Ureter (tissue), 1 donor: ENCODE measurements at regions not wholly inside any gene's neighbourhood (a gene's known extent, or its start where the extent isn't known, plus 50 kb on each side); places are given as distances from the start of the nearest gene placed in this dataset.

ENCODE experiments used
- DNase-seq: peaks from one replicate; pipeline ENCODE4 v3.0.0-alpha.2; 2020; ENCODE audit warnings: low spot score
- donor health status: DM: yes; HTN: yes; CAD: no.

GRCh38 chr12:94783862-94784261 lies 133.5 kb upstream of the TMCC3 start:
- no peak for DNase-seq

GRCh38 chr12:94783343-94783742 lies 133.0 kb upstream of the TMCC3 start:
- no peak for DNase-seq

DNA sequence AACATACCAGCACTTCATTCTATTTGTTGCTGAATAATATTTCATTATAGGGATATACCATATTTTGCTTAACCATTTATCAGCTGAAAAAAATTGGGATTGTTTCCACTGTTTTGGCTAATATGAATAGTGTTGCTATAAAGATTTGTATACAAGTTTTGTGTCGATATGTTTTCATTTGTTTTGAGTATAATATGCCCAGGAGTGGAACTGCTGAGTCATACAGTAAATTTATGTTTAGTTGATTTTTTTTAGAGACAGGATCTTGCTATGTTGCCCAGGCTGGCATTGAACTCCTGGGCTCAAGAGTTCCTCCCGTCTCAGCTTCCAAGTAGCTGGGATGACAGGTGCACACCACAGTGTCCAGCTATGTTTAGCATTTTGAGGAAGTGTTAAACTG lies 131.5 kb upstream of the TMCC3 start:
- DNase-seq: no peak

DNA sequence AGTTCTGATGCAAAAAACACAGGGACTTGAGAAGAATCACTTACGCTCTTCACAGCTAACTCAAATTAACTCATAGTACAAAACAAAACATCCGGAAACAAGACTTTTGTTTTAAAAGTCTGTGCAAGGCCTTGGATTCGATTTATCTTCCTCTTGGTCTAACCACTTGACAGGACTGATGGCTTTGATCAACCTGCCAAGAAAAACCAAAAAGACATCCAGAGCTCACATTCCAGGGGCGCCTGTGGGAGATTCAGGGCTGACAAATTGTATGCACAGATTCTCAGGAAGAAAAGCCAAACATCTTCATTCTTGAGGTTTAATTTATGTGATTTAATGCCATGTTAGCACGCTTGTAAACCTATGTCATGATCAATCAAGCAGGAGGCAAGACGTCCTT lies 129.1 kb upstream of the TMCC3 start:
- no peak for DNase-seq

GRCh38 chr12:94777936-94778335 lies 127.6 kb upstream of the TMCC3 start:
- no peak for DNase-seq

DNA sequence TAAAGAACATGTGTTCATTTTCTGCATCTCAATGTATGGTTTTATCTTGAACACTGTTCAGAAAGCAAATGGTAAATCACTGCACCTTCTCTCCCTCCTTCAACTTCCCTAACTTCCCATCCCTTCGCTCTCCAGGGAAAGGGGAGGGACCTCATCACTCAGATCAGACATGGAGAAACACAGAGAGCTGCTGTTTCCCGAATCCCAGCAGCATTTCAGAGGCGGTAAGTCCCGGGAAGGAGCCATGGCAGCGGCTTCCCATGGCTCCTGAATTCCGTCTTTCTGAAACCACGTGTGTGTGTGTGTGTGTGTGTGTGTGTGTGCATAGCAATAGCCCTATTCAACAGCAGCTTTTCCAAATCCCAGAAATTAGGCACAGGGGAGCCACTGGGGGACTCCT lies 125.4 kb upstream of the TMCC3 start:
- no peak for DNase-seq

DNA sequence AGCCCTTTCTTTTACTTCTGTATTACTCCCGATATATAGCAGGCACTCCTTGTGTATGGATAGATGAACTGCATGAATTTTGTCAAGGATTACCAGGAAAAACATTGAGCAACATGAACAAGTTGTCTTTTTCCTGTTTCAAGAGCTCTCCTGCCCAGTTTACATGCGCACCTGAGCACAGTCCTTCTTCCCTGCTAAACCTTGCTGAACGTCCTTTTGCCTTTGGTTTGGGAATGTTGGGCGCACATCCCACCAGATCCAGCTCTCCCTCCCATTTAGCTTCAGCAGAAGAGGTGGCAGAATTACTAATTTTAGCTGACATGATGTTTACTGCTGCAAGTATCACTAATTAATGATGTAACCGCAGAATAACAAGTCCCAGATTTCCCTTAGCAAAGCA lies 121.4 kb upstream of the TMCC3 start:
- DNase-seq: no peak

DNA sequence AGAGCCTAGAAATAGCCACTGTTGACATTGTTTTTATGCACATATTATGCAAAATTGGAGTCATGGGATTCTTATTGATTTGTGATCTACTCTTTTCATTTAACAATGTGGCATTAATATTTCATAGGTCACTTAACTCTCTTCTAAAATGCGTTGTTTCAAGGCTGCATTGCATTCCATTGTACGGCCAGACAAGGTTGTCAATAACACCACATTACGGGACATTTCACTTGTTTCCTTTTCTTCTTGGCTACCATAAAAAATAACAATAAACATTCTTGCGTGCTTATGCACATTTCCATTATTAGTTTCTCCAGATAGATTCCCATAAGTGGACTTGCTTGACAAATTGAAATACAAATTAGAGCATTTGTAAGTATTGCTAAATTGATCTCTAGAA lies 120.8 kb upstream of the TMCC3 start:
- no peak for DNase-seq

GRCh38 chr12:94770791-94771190 lies 120.4 kb upstream of the TMCC3 start:
- DNase-seq: no peak

DNA sequence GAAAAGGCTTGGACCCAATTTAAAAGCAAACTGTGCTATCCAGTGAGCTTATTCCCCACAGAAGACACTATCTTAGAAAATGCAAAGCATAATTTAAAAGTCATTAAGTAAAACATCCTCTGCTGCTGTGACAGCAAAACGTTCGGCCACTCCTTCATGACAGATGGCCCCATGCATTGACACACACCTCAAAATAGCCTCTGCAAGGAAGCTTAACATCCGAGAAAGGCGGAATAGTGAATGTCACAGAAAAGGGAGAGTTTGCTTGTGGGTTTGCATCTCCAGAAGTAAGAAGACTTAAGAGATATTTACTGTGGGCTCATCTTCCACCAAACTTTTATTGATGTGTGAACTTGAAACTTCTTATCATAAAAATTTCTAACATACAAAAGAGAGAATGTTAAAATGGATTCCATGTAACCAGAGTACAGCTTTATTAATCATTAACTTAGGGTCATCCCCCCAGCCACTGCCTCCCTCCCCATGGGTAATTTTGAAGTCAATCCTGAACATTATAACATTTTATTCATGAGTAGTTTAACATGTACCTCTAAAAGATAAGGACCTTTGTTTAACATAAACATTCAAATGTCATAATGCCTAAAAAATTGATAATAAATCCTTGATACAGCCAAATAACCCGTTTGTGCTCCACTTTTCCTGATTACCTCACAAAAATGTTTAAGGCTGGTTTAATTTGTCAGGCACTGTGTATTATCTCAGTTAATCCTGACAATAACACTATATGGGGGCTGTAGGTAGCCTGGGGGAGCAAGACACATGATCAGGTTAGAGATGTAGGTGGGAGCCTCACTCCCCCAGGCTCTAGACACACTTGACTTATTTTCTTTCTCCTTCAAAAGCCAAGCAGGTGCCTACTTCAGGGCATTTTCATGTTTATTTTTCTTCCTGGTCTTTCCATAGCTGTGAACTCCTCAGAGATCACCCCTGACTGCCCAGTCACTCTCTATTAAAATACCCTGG lies 119.7 kb upstream of the TMCC3 start:
- no peak for DNase-seq

GRCh38 chr12:94769047-94769420 lies 118.7 kb upstream of the TMCC3 start:
- no peak for DNase-seq

DNA sequence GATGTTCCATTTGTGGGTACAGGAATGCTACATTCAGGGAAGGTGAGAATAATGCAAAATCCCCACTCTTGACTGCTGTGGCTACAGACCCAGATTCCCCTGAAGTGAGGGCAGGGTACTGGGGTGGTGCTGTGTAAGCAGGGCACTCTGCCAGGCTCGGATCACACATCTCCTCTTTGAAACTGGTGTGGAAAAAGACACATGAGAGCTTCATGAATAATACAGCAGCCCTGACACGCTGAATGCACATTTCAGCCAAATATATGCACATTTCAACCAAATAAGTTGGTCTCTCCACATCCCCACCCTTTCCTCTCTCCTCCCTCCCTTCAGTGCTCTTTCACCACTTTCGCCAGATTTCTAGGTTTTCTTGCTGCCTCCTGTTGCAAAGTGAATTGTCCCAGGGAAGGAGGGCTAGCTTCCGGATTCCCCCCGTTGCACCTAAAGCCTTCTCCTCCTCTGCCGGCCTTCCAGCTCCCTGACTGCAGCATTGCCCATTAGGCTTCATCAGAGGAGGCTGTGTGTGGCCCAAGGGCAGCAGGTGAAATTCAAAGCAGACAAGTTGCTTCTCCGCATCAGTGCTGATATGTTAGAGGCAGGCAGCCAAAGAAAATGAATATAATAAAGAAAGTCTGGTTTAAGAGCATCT lies 118.2 kb upstream of the TMCC3 start:
- DNase-seq: no peak

- no peak for DNase-seq
Observed at GRCh38 chr12:94767956-94768355, 117.6 kb upstream of the TMCC3 start.

DNA sequence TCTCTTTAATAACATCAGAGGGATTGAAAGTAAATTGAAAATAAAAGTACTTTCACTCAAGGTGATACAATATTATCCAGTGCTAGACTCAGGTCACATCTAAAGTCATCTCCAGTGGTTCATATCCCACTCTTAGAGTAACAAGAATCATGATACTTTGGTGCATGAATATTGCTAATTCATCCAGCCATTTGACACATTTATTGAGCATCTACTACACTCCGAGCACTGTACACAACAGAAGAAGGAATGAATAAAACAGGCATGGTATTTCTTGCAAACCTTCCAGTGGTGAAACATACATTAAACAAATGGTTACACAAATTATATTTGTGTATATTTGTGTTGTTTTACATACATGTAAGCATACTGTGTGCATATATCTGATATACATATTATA lies 116.0 kb upstream of the TMCC3 start:
- DNase-seq: no peak

GRCh38 chr12:94763462-94763861 lies 113.1 kb upstream of the TMCC3 start:
- no peak for DNase-seq

DNA sequence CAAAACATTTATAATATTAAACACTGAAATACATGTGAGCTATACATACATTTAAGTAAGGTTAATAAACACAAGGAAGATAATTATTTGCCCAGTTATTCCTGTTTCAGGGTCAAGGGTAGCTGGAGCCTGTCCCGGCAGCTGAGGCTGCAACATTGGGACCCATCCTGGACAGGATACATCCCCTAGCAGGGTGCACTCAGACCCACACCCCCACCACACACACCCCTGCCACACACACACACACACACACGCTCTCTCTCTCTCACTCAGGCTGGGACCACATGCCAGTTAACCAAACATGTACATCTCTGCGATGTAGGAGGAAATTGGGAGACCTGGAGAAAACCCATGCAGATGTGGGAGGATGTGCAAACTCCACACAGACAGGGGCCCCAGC lies 112.6 kb upstream of the TMCC3 start:
- no peak for DNase-seq

DNA sequence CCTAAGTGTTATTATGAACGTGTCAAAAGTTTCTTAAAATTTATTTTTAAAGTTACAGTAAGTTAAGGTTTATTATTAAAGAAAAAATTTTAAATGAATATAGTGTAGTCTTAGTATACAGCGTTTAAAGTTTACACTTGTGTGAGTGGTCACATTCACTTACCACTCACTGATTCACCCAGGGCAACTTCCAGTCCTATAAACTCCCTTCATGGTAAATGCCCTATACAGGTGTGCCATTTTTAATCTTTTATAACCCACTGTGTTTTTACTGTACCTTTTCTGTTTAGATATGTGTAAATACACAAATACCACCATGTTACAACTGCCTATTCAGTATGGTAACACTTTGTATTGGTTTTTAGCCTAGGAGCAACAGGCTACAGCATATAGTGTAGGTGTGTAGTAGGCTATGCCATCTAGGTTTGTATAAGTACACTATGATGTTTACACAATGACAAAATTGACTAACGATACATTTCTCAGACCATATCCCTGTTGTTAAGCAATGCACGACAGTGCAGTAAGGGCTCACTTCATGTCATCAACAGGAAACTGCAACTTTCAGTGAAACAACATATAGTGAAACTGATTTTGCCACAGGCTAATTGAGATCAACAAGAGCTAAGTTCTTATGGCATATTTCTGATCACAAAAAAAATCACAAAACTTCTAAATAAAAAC lies 112.0 kb upstream of the TMCC3 start:
- no peak for DNase-seq

- no peak for DNase-seq
Observed at GRCh38 chr12:94761559-94761958, 111.2 kb upstream of the TMCC3 start.

DNA sequence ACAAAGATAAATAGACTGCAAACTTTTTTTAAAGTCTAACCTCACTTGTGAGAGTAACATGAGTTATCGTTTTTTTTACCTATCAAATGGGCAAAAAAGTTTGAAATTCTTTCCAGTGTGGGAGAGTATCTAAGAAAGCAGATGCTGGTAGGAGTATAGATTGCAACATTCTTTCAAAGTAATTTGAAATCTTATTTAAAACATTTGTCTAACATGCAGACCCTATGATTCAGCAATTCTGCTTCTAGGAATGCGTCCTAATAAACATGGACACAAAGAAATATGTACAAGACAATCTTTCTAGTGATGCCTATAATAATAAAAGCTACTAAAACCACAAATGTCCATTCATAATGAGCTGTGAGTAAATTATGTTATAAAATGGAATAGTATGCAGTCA lies 110.4 kb upstream of the TMCC3 start:
- DNase-seq: no peak

DNA sequence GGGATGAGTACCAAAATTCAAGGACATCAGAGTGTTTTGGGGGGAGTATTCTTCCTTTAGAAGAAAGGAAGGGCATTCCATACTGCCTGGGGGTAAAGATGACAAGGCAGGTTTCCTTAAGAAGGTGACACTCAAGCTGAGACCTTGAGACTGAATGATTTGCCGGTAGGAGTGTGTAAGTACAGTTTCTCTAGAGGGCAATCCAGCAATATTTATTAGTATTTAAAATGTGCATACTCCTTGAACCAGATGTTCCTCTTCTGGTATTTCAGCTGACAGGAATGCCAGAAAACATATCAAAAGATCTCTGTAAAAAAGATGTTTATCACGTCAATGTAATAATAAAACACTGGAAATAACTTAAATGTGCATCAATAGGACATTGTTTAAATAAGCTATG lies 106.4 kb upstream of the TMCC3 start:
- DNase-seq: no peak

GRCh38 chr12:94755598-94755997 lies 105.2 kb upstream of the TMCC3 start:
- DNase-seq: no peak

DNA sequence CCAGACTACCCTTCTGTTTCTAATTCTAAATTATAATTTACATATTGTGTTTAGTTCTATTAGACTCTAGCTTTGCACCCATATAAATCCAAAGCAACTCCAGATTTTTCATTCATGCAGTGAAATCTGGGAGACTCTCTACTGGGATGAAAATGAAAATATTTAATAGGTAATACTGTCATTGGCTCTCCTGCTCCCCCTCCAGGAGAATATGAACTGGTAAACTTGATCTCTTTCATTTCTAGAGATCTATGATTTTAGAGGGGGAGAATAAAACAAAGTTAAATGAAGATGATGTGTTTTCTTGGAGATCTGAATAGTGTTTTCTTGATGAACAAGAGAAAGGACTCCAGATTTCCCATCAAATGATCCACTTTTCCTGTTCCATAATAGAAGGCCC lies 104.3 kb upstream of the TMCC3 start:
- no peak for DNase-seq
